Mesodermal cell (in vitro differentiated cells): ENCODE measurements at regions not wholly inside any gene's neighbourhood (a gene's known extent, or its start where the extent isn't known, plus 50 kb on each side); places are given as distances from the start of the nearest gene placed in this dataset.
"Not testable (repeated sequence)": the region's sequence is repeated elsewhere in the genome, so short reads cannot be mapped to it uniquely, and the experiment has no call there.

Experiments used
- H3K27ac ChIP-seq: 2 replicates; pipeline ENCODE4 v1.7.0; 2013; ENCODE audit warnings: mild to moderate bottlenecking, low read depth, low read length, moderate library complexity; ENCODE audit not compliant: severe bottlenecking
- H3K36me3 ChIP-seq: 2 replicates; pipeline ENCODE4 v1.7.1; 2013; ENCODE audit warnings: mild to moderate bottlenecking, low read length, moderate library complexity; ENCODE audit not compliant: control insufficient read depth, insufficient read depth
- H3K4me1 ChIP-seq: one replicate; pipeline ENCODE4 v1.7.1; 2013; ENCODE audit warnings: mild to moderate bottlenecking, low read length; ENCODE audit not compliant: insufficient read depth, control insufficient read depth, poor library complexity, severe bottlenecking
- H3K4me3 ChIP-seq: 2 replicates; pipeline ENCODE4 v1.7.0; 2013; ENCODE audit warnings: low read length, control low read depth, mild to moderate bottlenecking; ENCODE audit not compliant: insufficient read depth, poor library complexity, severe bottlenecking; ENCODE audit errors: extremely low read depth
- H3K9me3 ChIP-seq: 2 replicates; pipeline ENCODE4 v1.7.1; 2013; ENCODE audit warnings: mild to moderate bottlenecking, low read length, moderate library complexity; ENCODE audit not compliant: control insufficient read depth
- WGBS, 2 experiments: methylation state at CpG; one replicate each; pipeline ENCODE4 v1.1.5; 2013; ENCODE audit warnings: missing lambda C conversion rate in 2 of 2; ENCODE audit not compliant: insufficient coverage in 2 of 2; 5-methylcytosine and 5-hydroxymethylcytosine counted together

- 89 to 90% methylated on average over 9 of the region's 11 CpGs for WGBS, 2 experiments
- no peaks in the 10 kb centered on the region for H3K9me3 ChIP-seq
- no peak overlapping the region for H3K27ac ChIP-seq
- H3K4me3 ChIP-seq, result no peak overlapping the region
- H3K4me1 ChIP-seq, result no peaks in the 10 kb centered on the region
- H3K36me3 ChIP-seq, result no peaks in the 10 kb centered on the region
Observed at GRCh38 chr2:38466876-38467767, 90.0 kb upstream of the ATL2 start.

DNA sequence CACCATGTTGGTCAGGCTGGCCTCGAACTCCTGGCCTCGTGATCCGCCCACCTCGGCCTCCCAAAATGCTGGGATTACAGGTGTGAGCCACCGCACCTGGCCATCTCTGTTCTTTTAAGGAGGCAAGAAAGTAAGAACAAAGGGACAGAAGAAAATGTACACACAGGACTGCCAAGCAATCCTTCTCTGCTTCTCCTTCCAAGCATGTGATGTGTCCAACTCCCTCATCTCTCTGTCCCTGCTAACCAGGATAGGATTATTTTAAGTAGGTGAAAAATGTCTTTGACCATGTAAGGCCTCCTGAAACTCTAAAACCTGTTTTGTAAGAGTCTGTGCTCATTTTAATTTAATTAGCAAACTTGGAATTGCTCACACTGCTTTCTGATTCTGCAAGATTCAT, 89.3 kb upstream of the ATL2 start:
- H3K9me3 ChIP-seq, result no peaks in the 10 kb centered on the region
- no peaks in the 10 kb centered on the region for H3K4me1 ChIP-seq
- no peak overlapping the region for H3K27ac ChIP-seq
- H3K4me3 ChIP-seq, result no peak overlapping the region
- no peaks in the 10 kb centered on the region for H3K36me3 ChIP-seq
- 91 to 93% methylated on average over 5 of the region's 5 CpGs for WGBS, 2 experiments

- H3K27ac ChIP-seq, result no peak overlapping the region
- no CpG with 5 or more reads among the region's 4 CpGs for WGBS, 2 experiments
- H3K4me1 ChIP-seq, result no peaks in the 10 kb centered on the region
- no peaks in the 10 kb centered on the region for H3K9me3 ChIP-seq
- no peaks in the 10 kb centered on the region for H3K36me3 ChIP-seq
- no peak overlapping the region for H3K4me3 ChIP-seq
Observed at GRCh38 chr2:38465789-38466127, 88.7 kb upstream of the ATL2 start.

DNA sequence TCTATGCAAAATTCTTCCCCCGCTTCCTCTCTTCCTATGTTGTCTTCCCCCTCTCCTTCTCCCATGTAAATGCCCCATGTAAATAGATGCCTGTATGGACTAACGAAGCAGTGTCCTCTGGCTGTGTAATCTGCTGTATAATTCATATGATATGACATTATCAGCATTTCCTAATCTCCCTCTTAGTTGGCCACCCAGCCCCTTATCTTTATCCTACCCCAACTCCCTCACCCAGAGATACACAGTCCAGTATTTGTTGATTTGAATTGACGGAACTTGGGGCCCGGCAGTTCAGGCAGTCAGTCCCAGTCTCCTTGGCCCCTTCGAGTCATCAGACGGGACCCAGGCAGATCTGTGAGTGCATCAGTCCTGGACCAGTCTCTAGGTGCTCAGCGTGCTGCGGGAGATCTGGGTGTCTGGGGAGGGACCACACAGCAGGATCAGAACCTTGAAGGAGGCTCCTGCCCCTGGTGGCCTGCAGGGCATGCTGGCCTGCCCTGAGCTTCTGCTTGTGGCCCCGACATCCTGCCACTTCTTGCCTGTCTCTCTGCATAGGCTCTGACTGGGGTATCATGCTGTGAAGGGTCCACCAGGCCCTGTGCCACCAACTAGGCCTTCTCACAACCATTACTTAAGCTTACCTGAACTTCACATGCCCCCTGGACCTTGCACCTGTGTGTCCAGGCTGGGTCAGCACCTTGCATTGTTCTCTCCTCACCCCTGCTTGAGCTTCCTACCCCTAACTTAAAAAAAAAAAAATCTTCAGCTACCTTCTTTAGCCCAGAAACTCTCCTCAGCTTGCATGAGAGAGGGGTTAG, 88.1 kb upstream of the ATL2 start:
- Histone ChIP-seq H3K9me3 (no peaks in the 10 kb centered on the region), H3K4me1 (no peaks in the 10 kb centered on the region), H3K36me3 (no peaks in the 10 kb centered on the region), H3K27ac (no peak overlapping the region), H3K4me3 (no peak overlapping the region)
- WGBS, 2 experiments, result 94 to 96% methylated on average over 7 to 8 of the region's 9 CpGs

DNA sequence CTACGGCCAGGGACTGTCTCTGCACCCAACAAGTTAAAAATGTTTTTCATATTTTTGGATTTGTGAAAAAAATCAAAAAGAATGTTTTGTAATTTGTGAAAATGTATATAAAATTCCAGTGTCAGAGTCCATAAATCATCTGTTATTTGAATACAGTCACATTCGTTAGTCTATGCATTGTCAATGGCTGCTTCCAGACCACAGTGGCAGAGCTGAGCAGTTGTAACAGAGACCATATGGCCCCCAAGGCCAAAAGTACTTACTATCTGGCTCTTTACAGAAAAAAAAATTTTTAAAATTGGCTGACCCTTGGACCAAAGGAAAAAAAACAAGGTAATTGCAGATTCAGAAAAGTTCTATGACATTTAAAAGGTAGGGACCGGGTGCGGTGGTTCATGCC, 86.7 kb upstream of the ATL2 start:
- Histone ChIP-seq H3K27ac (no peak overlapping the region), H3K36me3 (no peaks in the 10 kb centered on the region), H3K4me1 (no peaks in the 10 kb centered on the region), H3K4me3 (no peak overlapping the region), H3K9me3 (no peaks in the 10 kb centered on the region)
- WGBS, 2 experiments, result 87 to 93% methylated on average over 2 to 4 of the region's 4 CpGs

DNA sequence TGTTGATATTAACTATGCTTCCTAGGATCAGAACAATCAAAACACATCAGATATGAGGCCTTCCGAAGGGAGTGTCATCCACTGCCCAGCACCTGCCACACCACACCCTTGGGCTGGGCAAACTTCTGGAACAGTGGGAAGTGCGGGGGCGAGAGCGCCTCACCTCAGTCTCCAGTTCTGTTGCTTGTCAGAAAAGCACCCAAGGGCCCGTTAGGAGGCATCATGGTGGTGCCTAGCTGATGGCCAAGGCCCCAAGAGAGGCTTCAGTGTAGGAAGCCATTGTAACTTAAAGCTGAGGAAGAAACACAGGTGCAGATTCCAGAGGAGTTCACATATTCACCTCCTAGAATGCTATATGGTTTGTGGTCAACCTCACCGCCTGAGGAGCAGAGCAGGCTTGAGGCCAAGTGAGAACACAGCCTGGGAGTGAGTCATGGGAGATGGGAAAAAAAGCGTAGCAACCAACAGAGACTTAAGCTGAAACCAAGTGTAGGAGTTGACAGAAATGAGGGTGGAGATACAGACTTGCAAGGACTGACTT, 85.1 kb upstream of the ATL2 start:
- no peaks in the 10 kb centered on the region for H3K9me3 ChIP-seq
- H3K4me1 ChIP-seq, result no peaks in the 10 kb centered on the region
- H3K27ac ChIP-seq, result no peak overlapping the region
- H3K4me3 ChIP-seq, result no peak overlapping the region
- no peaks in the 10 kb centered on the region for H3K36me3 ChIP-seq
- WGBS, 2 experiments, result 96% methylated on average over 7 of the region's 7 CpGs

DNA sequence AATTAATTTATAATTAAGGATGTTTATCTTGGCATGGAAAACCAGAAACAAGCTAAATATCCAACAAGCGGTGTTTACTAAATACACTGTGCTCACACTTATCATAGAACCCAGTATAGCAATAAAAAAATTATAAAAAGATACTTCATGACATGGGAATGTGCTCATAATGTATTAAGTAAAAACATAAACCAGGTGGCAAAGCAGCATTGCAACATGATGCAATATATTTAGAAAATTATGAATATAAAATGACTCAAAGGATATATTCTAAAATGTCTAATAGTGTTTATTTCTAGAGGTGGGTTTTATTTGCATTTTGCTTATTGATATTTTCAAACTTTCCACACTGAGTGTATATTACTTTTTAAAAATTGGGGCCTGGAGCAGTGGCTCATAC, 84.4 kb upstream of the ATL2 start:
- Histone ChIP-seq H3K36me3 (no peaks in the 10 kb centered on the region), H3K4me1 (no peaks in the 10 kb centered on the region), H3K9me3 (no peaks in the 10 kb centered on the region), H3K4me3 (no peak overlapping the region), H3K27ac (no peak overlapping the region)
- WGBS, 2 experiments, result no CpG with 5 or more reads among the region's 1 CpG

GRCh38 chr2:38460313-38460712, 83.2 kb upstream of the ATL2 start:
- Histone ChIP-seq H3K27ac (no peak overlapping the region), H3K4me3 (no peak overlapping the region), H3K36me3 (no peaks in the 10 kb centered on the region), H3K9me3 (no peaks in the 10 kb centered on the region), H3K4me1 (no peaks in the 10 kb centered on the region)
- WGBS, 2 experiments, result 60 to 100% methylated on average over 1 of the region's 3 CpGs

- WGBS, 2 experiments, result 95% methylated on average over 4 of the region's 4 CpGs; no CpG with 5 or more reads in 1 of the 2 experiments
Observed at GRCh38 chr2:38454081-38454480, 77.0 kb upstream of the ATL2 start.

DNA sequence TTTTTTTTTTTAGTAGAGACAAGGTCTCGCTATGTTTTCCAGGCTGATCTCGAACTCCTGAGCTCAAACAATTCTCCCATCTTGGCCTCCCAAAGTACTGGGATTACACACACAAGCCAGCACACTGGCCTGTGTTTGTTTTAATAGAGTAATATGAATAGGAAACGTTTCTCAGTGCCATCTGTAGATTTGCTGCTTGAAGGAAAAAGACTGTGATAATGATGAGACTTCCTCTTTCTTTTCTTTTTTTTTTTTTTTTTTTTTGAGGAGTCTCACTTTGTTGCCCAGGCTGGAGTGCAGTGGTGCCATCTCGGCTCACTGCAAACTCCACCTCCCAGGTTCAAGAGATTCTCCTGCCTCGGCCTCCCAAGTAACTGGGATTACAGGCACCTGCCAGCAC, 74.7 kb upstream of the ATL2 start:
- 80 to 95% methylated on average over 1 to 2 of the region's 5 CpGs for WGBS, 2 experiments
- not testable (repeated sequence) for H3K4me3 ChIP-seq, H3K9me3 ChIP-seq, H3K36me3 ChIP-seq, H3K27ac ChIP-seq, H3K4me1 ChIP-seq

More at GRCh38 chr2:38454081-38454480, 77.0 kb upstream of the ATL2 start:
- H3K9me3 ChIP-seq, result no peaks in the 10 kb centered on the region
- H3K4me1 ChIP-seq, result no peaks in the 10 kb centered on the region
- no peak overlapping the region for H3K4me3 ChIP-seq
- no peak overlapping the region for H3K27ac ChIP-seq
- H3K36me3 ChIP-seq, result no peaks in the 10 kb centered on the region
